PC-3 (cell line): ENCODE measurements at regions not wholly inside any gene's neighbourhood (a gene's known extent, or its start where the extent isn't known, plus 50 kb on each side); places are given as distances from the start of the nearest gene placed in this dataset.
"Not testable (repeated sequence)": the region's sequence is repeated elsewhere in the genome, so short reads cannot be mapped to it uniquely, and the experiment has no call there.

ENCODE experiments used
- ATAC-seq: fragments of 200-7000 bp; cut with Tn5 transposase; 2 replicates; pipeline ENCODE4 v1.9.1; 2020; ENCODE audit warnings: mild to moderate bottlenecking, moderate library complexity
- BruUV-seq: library from RNA; stranded (reverse); fragments of 400-500 nt; replicated peaks from 2 replicates; lab custom pipeline; 2021; lab: Mats Ljungman, UMichigan
- CTCF ChIA-PET: fragments of 300-600 bp; sonication (Branson Sonifier 250); formaldehyde crosslinking; loops from one replicate; lab custom pipeline; 2022; ENCODE audit warnings: antibody characterized with exemption; lab: Charles Lee
- POLR2A ChIA-PET: fragments of 300-600 bp; sonication (Branson Sonifier 250); formaldehyde crosslinking; loops from one replicate; lab custom pipeline; 2022; ENCODE audit warnings: antibody characterized with exemption; ENCODE audit not compliant: unreplicated experiment; lab: Charles Lee
- DNase-seq: peaks from one replicate; pipeline ENCODE4 v3.0.0-alpha.2; 2015
- H2AFZ ChIP-seq: fragments of 300-600 bp; sonication (generic); 2 replicates; pipeline ENCODE4 v1.6.0; 2016; ENCODE audit warnings: antibody characterized with exemption, low read length
- H3F3A ChIP-seq: fragments of 300-600 bp; sonication (generic); one replicate; pipeline ENCODE4 v1.6.0; 2017; ENCODE audit warnings: antibody characterized with exemption, low read length, control low read depth, mild to moderate bottlenecking; ENCODE audit not compliant: unreplicated experiment
- H3K27ac ChIP-seq: fragments of 300-600 bp; sonication (generic); 2 replicates; pipeline ENCODE4 v1.5.1; 2016; ENCODE audit warnings: mild to moderate bottlenecking, low read length
- H3K27me3 ChIP-seq: fragments of 300-600 bp; sonication (generic); 2 replicates; pipeline ENCODE4 v1.6.1; 2016; ENCODE audit warnings: low read length, mixed read lengths
- H3K36me3 ChIP-seq: fragments of 300-600 bp; sonication (generic); 2 replicates; pipeline ENCODE4 v1.6.1; 2016; ENCODE audit warnings: low read depth, mixed run types, low read length, mixed read lengths
- H3K4me1 ChIP-seq: fragments of 300-600 bp; sonication (generic); 2 replicates; pipeline ENCODE4 v1.5.1; 2016; ENCODE audit warnings: low read length; ENCODE audit not compliant: insufficient read depth
- H3K4me2 ChIP-seq: fragments of 300-600 bp; sonication (generic); 2 replicates; pipeline ENCODE4 v1.6.0; 2016; ENCODE audit warnings: low read length
- H3K4me3 ChIP-seq: fragments of 300-600 bp; sonication (generic); 2 replicates; pipeline ENCODE4 v1.5.1; 2016; ENCODE audit warnings: mild to moderate bottlenecking, low read length, mixed read lengths
- H3K79me2 ChIP-seq: fragments of 300-600 bp; sonication (generic); 2 replicates; pipeline ENCODE4 v1.6.1; 2017; ENCODE audit warnings: low read length, mixed read lengths
- H3K9ac ChIP-seq: fragments of 300-600 bp; sonication (generic); 2 replicates; pipeline ENCODE4 v1.6.0; 2016; ENCODE audit warnings: mild to moderate bottlenecking, low read length
- H3K9me2 ChIP-seq: fragments of 300-600 bp; sonication (generic); replicated peaks from 2 replicates; pipeline ENCODE4 v1.6.1; 2016; ENCODE audit warnings: mixed run types, low read length, mixed read lengths
- H3K9me3 ChIP-seq: fragments of 300-600 bp; sonication (generic); 2 replicates; pipeline ENCODE4 v1.6.1; 2016; ENCODE audit warnings: low read length, mixed read lengths
- H4K20me1 ChIP-seq: fragments of 300-600 bp; sonication (generic); 2 replicates; pipeline ENCODE4 v1.6.1; 2016; ENCODE audit warnings: low read length, mixed read lengths
- CTCF ChIP-seq: fragments of 300-600 bp; sonication (generic); conservative IDR thresholded peaks from 2 replicates; pipeline ENCODE4 v1.5.1; 2017; ENCODE audit warnings: antibody characterized with exemption, low read depth, mild to moderate bottlenecking, low read length
- EZH2 ChIP-seq: fragments of 300-600 bp; sonication (generic); IDR thresholded peaks from one replicate; pipeline ENCODE4 v1.6.1; 2017; ENCODE audit warnings: antibody characterized with exemption, mild to moderate bottlenecking, low read length; ENCODE audit not compliant: unreplicated experiment
- EZH2phosphoT487 ChIP-seq: fragments of 300-600 bp; sonication (generic); IDR thresholded peaks from 2 replicates; pipeline ENCODE4 v1.6.1; 2018; ENCODE audit warnings: mild to moderate bottlenecking, antibody characterized with exemption, low read length, borderline replicate concordance
- intact Hi-C: fragments of 100-400 bp; cut with micrococcal nuclease; formaldehyde crosslinking; loops from 2 replicates; pipeline ENCODE4 v1.9.0; 2023

GRCh38 chr9:102728946-102729345, 266.2 kb upstream of the CYLC2 start:
- no peak for TF ChIP-seq EZH2
- Histone ChIP-seq H3K9ac (no peak overlapping the region), H3K36me3 (no peaks in the 10 kb centered on the region), H3K4me2 (no peak overlapping the region), H3F3A (no peaks in the 10 kb centered on the region), H3K27me3 (no peaks in the 10 kb centered on the region), H3K4me1 (no peaks in the 10 kb centered on the region), H4K20me1 (no peaks in the 10 kb centered on the region), H2AFZ (no peak overlapping the region), H3K9me3 (no peaks in the 10 kb centered on the region), H3K9me2 (no peaks in the 10 kb centered on the region), H3K79me2 (no peaks in the 10 kb centered on the region), H3K4me3 (no peak overlapping the region), H3K27ac (no peak overlapping the region)
- ChIA-PET POLR2A (no interaction called here), CTCF (no interaction called here)
- no peak for DNase-seq
- ATAC-seq = no peak
- BruUV-seq = no TSS peak
- intact Hi-C loops = no loop called here

- POLR2A ChIA-PET = no interaction called here
- intact Hi-C loops = no loop called here
- no peaks in the 10 kb centered on the region for H3K79me2 ChIP-seq
These were observed 280.9 kb upstream of the CYLC2 start for GRCh38 chr9:102714184-102714583.

GRCh38 chr9:102712910-102713309, 282.2 kb upstream of the CYLC2 start:
- CTCF ChIA-PET, intact Hi-C loops, H3K36me3 ChIP-seq, BruUV-seq, H3K4me3 ChIP-seq, H3K9ac ChIP-seq, H4K20me1 ChIP-seq, POLR2A ChIA-PET, H3K27ac ChIP-seq, H3K4me1 ChIP-seq, ATAC-seq, H3K79me2 ChIP-seq, DNase-seq, H2AFZ ChIP-seq, H3F3A ChIP-seq, H3K4me2 ChIP-seq, H3K9me3 ChIP-seq, H3K27me3 ChIP-seq, H3K9me2 ChIP-seq: not testable (repeated sequence)

More at GRCh38 chr9:102714184-102714583, 280.9 kb upstream of the CYLC2 start:
- CTCF ChIA-PET = no interaction called here
- no peak for TF ChIP-seq EZH2
- TF ChIP-seq CTCF = no peak
- no peak for TF ChIP-seq EZH2phosphoT487
- Histone ChIP-seq H3K4me1 (no peaks in the 10 kb centered on the region), H3K4me3 (no peak overlapping the region), H3F3A (no peaks in the 10 kb centered on the region), H3K27me3 (no peaks in the 10 kb centered on the region), H3K9me2 (no peaks in the 10 kb centered on the region), H2AFZ (no peak overlapping the region), H3K36me3 (no peaks in the 10 kb centered on the region), H3K4me2 (no peak overlapping the region), H3K9ac (no peak overlapping the region), H4K20me1 (no peaks in the 10 kb centered on the region), H3K9me3 (peaks cover 9% of the 10 kb centered on the region; the same call in 1 of the 2 replicates), H3K27ac (no peak overlapping the region)
- ATAC-seq (no peak), DNase-seq (no peak)
- BruUV-seq = no TSS peak

- no peaks in the 10 kb centered on the region for H3K36me3 ChIP-seq
- BruUV-seq = no TSS peak
- H3F3A ChIP-seq = no peaks in the 10 kb centered on the region
- H3K27me3 ChIP-seq = no peaks in the 10 kb centered on the region
- no peak overlapping the region for H3K9ac ChIP-seq
- H4K20me1 ChIP-seq = no peaks in the 10 kb centered on the region
- H3K4me3 ChIP-seq = no peak overlapping the region
- CTCF ChIA-PET = no interaction called here
- intact Hi-C loops = no loop called here
- no peak for DNase-seq
- no peak overlapping the region for H3K4me2 ChIP-seq
- H2AFZ ChIP-seq = no peak overlapping the region
- POLR2A ChIA-PET = no interaction called here
- no peak for TF ChIP-seq CTCF
- TF ChIP-seq EZH2 = no peak
- TF ChIP-seq EZH2phosphoT487 = no peak
- H3K79me2 ChIP-seq = no peaks in the 10 kb centered on the region
- no peaks in the 10 kb centered on the region for H3K9me2 ChIP-seq
- no peaks in the 10 kb centered on the region for H3K9me3 ChIP-seq
- no peak for ATAC-seq
- no peaks in the 10 kb centered on the region for H3K4me1 ChIP-seq
- H3K27ac ChIP-seq = no peak overlapping the region
These were observed 294.2 kb upstream of the CYLC2 start for GRCh38 chr9:102700936-102701335.
